SK-N-SH (cell line): ENCODE measurements at regions not wholly inside any gene's neighbourhood (a gene's known extent, or its start where the extent isn't known, plus 50 kb on each side); places are given as distances from the start of the nearest gene placed in this dataset.

ENCODE experiments used
- CTCF ChIA-PET: fragments of 300-600, 350-600 bp; formaldehyde crosslinking; extraction: SDS; loops from one replicate; lab custom pipeline; 2021; lab: Yijun Ruan, JAX
- POLR2A ChIA-PET: fragments of 350-600 bp; sonication (Branson Sonifier 250); formaldehyde crosslinking; extraction: SDS; loops from one replicate; lab custom pipeline; 2020; ENCODE audit warnings: antibody characterized with exemption, inconsistent platforms; lab: Yijun Ruan, JAX
- DNase-seq: peaks from one replicate; pipeline ENCODE4 v3.0.0; 2012
- H2AFZ ChIP-seq: fragments of 200-600 bp; sonication (generic); 2 replicates; pipeline ENCODE4 v1.8.1; 2016; ENCODE audit warnings: antibody characterized with exemption, mild to moderate bottlenecking, low read depth
- H3F3A ChIP-seq: fragments of 200-600 bp; sonication (generic); replicated peaks from 2 replicates; pipeline ENCODE3; 2016; ENCODE audit warnings: antibody characterized with exemption, mild to moderate bottlenecking; ENCODE audit not compliant: insufficient read depth
- H3K27ac ChIP-seq, 2 experiments: fragments of 200-500 bp in 1 of 2; fragments of 200-600 bp in 1 of 2; sonication (Bioruptor generic) in 1 of 2; sonication (generic), shearing (Covaris generic) in 1 of 2; 2 replicates each; pipeline versions ENCODE4 v1.5.1 to v1.6.1; 2014 to 2016; ENCODE audit warnings: low read depth in 2 of 2, inconsistent platforms in 1 of 2, low read length in 1 of 2, mild to moderate bottlenecking in 1 of 2, mixed read lengths in 1 of 2
- H3K27me3 ChIP-seq: fragments of 200-600 bp; sonication (generic), shearing (Covaris generic); 2 replicates; pipeline ENCODE4 v1.6.1; 2016; ENCODE audit warnings: mixed run types; ENCODE audit not compliant: insufficient read depth
- H3K36me3 ChIP-seq, 2 experiments: fragments of 200-500 bp in 1 of 2; fragments of 200-600 bp in 1 of 2; sonication (Bioruptor generic) in 1 of 2; sonication (generic) in 1 of 2; replicated peaks in 1 of 2; 2 replicates each; pipeline versions ENCODE3 to v1.5.1; 2014 to 2016; ENCODE audit warnings: low read length in 1 of 2, mild to moderate bottlenecking in 1 of 2; ENCODE audit not compliant: insufficient read depth in 2 of 2, control insufficient read depth in 1 of 2
- H3K4me1 ChIP-seq, 2 experiments: fragments of 200-500 bp in 1 of 2; fragments of 200-600 bp in 1 of 2; sonication (Bioruptor generic) in 1 of 2; sonication (generic), shearing (Covaris generic) in 1 of 2; 2 replicates each; pipeline versions ENCODE4 v1.5.1 to v1.6.1; 2014 to 2016; ENCODE audit warnings: low read depth in 1 of 2, low read length in 1 of 2, mixed run types in 1 of 2; ENCODE audit not compliant: insufficient read depth in 2 of 2, control insufficient read depth in 1 of 2
- H3K4me2 ChIP-seq: fragments of 200-600 bp; sonication (generic), shearing (Covaris generic); 2 replicates; pipeline ENCODE4 v1.6.1; 2017; ENCODE audit warnings: mixed run types
- H3K4me3 ChIP-seq, 2 experiments: fragments of 200-500 bp in 1 of 2; fragments of 200-600 bp in 1 of 2; sonication (Bioruptor generic) in 1 of 2; sonication (generic), shearing (Covaris generic) in 1 of 2; 2 replicates each; pipeline versions ENCODE4 v1.5.1 to v1.8.1; 2014 to 2016; ENCODE audit warnings: low read depth in 2 of 2, inconsistent platforms in 1 of 2, low read length in 1 of 2, mild to moderate bottlenecking in 1 of 2, mixed read lengths in 1 of 2, moderate library complexity in 1 of 2
- H3K79me2 ChIP-seq: fragments of 200-600 bp; sonication (generic); 2 replicates; pipeline ENCODE4 v1.8.1; 2017; ENCODE audit warnings: mild to moderate bottlenecking; ENCODE audit not compliant: insufficient read depth
- H3K9ac ChIP-seq: fragments of 200-600 bp; sonication (generic); 2 replicates; pipeline ENCODE4 v1.6.1; 2017; ENCODE audit warnings: mixed run types
- H3K9me2 ChIP-seq: fragments of 200-600 bp; sonication (generic); 2 replicates; pipeline ENCODE4 v1.6.1; 2017; ENCODE audit warnings: mixed run types
- H3K9me3 ChIP-seq: fragments of 200-600 bp; sonication (generic); 2 replicates; pipeline ENCODE4 v1.6.1; 2017; ENCODE audit warnings: mixed run types, mild to moderate bottlenecking, moderate library complexity
- H4K20me1 ChIP-seq: fragments of 200-600 bp; sonication (generic); 2 replicates; pipeline ENCODE4 v1.6.1; 2017; ENCODE audit warnings: mild to moderate bottlenecking, mixed run types; ENCODE audit not compliant: insufficient read depth
- ELF1 ChIP-seq: IDR thresholded peaks from 2 replicates; pipeline ENCODE4 v1.4.0; 2012
- EZH2phosphoT487 ChIP-seq: fragments of 200-600 bp; sonication (generic); IDR thresholded peaks from 2 replicates; pipeline ENCODE4 v1.6.1; 2017; ENCODE audit warnings: low read depth, mixed run types, mild to moderate bottlenecking, antibody characterized with exemption, moderate library complexity, borderline replicate concordance
- FOSL2 ChIP-seq: IDR thresholded peaks from 2 replicates; pipeline ENCODE4 v1.4.0; 2012; ENCODE audit warnings: low read depth, mild to moderate bottlenecking, moderate library complexity, borderline replicate concordance
- FOXM1 ChIP-seq: IDR thresholded peaks from 2 replicates; pipeline ENCODE4 v1.4.0; 2012; ENCODE audit warnings: low read depth, mild to moderate bottlenecking
- GABPA ChIP-seq: IDR thresholded peaks from 2 replicates; pipeline ENCODE4 v1.4.0; 2012; ENCODE audit warnings: low read depth, mild to moderate bottlenecking
- MEF2A ChIP-seq: IDR thresholded peaks from 2 replicates; pipeline ENCODE4 v1.4.0; 2012; ENCODE audit warnings: low read depth, borderline replicate concordance
- NFIC ChIP-seq: IDR thresholded peaks from 2 replicates; pipeline ENCODE4 v1.4.0; 2012; ENCODE audit warnings: borderline replicate concordance
- RCOR1 ChIP-seq: fragments of 150-350 bp; IDR thresholded peaks from 2 replicates; pipeline ENCODE4 v1.6.1; 2017; ENCODE audit warnings: antibody characterized with exemption, low read length
- RFX5 ChIP-seq: IDR thresholded peaks from 2 replicates; pipeline ENCODE4 v1.6.1; 2012; ENCODE audit warnings: mild to moderate bottlenecking, improper control_type of control experiment, low read length
- RXRA ChIP-seq: IDR thresholded peaks from 2 replicates; pipeline ENCODE4 v1.4.0; 2012; ENCODE audit warnings: low read depth, mild to moderate bottlenecking, borderline replicate concordance
- TEAD4 ChIP-seq: IDR thresholded peaks from 2 replicates; pipeline ENCODE4 v1.4.0; 2012; ENCODE audit warnings: mild to moderate bottlenecking, borderline replicate concordance; ENCODE audit not compliant: insufficient read depth
- WGBS: methylation state at CpG from one replicate; pipeline ENCODE4 v1.1.6; 2017; ENCODE audit warnings: low lambda C conversion rate; 5-methylcytosine and 5-hydroxymethylcytosine counted together
- TF ChIP-seq, protein P1 (sequence below): IDR thresholded peaks from 2 replicates; pipeline ENCODE4 v1.4.0; 2012; ENCODE audit warnings: low read depth, borderline replicate concordance
- TF ChIP-seq, protein P2 (sequence below): IDR thresholded peaks from 2 replicates; pipeline ENCODE4; 2012
- TF ChIP-seq, protein P3 (sequence below): IDR thresholded peaks from 2 replicates; pipeline ENCODE4 v1.4.0; 2012; ENCODE audit warnings: low read depth
- TF ChIP-seq, protein P4 (sequence below): fragments of 150-350 bp; IDR thresholded peaks from 2 replicates; pipeline ENCODE4 v1.6.1; 2017; ENCODE audit warnings: antibody characterized with exemption, low read length, low read depth, borderline replicate concordance

DNA sequence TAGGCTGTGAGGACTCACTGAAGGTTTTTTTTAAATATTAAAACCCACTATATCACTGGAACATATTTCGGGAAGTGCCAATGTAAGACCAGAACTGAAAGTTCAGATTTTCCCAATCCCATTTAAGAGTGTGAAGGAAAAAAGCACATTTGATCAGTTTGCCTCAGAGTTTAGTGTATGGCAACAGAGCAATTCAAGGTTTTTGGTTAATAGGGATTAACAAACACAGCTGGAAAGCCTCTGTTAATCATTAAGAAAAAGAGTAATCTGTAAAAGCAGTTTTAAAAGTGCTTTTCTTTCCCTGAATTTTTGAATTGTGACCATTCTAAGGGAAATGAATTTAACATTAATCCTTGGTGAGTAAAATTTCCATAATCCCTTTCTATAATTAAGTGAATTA is 60.4 kb downstream of the NPY5R start:
- H3K9me3 ChIP-seq, result no peaks in the 10 kb centered on the region
- H3K27ac ChIP-seq, result no peak overlapping the region
- H3K79me2 ChIP-seq, result no peaks in the 10 kb centered on the region
- no peaks in the 10 kb centered on the region for H3K36me3 ChIP-seq
- peaks cover 0 to 9% of the 10 kb centered on the region in 2 experiments; a peak in 1 of 4 replicates for H3K4me1 ChIP-seq
- POLR2A ChIA-PET, result no interaction called here
- CTCF ChIA-PET, result no interaction called here
- no peaks in the 10 kb centered on the region for H3F3A ChIP-seq
- H4K20me1 ChIP-seq, result no peaks in the 10 kb centered on the region
- H3K4me2 ChIP-seq, result no peak overlapping the region
- TF ChIP-seq FOXM1 (no peak), RFX5 (no peak), RXRA (no peak), FOSL2 (no peak), EZH2phosphoT487 (no peak), TEAD4 (no peak), RCOR1 (no peak), NFIC (no peak), GABPA (no peak), ELF1 (no peak), MEF2A (no peak)
- TF ChIP-seq, protein P1, sequence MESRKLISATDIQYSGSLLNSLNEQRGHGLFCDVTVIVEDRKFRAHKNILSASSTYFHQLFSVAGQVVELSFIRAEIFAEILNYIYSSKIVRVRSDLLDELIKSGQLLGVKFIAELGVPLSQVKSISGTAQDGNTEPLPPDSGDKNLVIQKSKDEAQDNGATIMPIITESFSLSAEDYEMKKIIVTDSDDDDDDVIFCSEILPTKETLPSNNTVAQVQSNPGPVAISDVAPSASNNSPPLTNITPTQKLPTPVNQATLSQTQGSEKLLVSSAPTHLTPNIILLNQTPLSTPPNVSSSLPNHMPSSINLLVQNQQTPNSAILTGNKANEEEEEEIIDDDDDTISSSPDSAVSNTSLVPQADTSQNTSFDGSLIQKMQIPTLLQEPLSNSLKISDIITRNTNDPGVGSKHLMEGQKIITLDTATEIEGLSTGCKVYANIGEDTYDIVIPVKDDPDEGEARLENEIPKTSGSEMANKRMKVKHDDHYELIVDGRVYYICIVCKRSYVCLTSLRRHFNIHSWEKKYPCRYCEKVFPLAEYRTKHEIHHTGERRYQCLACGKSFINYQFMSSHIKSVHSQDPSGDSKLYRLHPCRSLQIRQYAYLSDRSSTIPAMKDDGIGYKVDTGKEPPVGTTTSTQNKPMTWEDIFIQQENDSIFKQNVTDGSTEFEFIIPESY, result no peak
- TF ChIP-seq, protein P2, sequence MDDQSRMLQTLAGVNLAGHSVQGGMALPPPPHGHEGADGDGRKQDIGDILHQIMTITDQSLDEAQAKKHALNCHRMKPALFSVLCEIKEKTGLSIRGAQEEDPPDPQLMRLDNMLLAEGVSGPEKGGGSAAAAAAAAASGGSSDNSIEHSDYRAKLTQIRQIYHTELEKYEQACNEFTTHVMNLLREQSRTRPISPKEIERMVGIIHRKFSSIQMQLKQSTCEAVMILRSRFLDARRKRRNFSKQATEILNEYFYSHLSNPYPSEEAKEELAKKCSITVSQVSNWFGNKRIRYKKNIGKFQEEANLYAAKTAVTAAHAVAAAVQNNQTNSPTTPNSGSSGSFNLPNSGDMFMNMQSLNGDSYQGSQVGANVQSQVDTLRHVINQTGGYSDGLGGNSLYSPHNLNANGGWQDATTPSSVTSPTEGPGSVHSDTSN, result no peak
- TF ChIP-seq, protein P3, sequence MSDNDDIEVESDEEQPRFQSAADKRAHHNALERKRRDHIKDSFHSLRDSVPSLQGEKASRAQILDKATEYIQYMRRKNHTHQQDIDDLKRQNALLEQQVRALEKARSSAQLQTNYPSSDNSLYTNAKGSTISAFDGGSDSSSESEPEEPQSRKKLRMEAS, result no peak
- TF ChIP-seq, protein P4, sequence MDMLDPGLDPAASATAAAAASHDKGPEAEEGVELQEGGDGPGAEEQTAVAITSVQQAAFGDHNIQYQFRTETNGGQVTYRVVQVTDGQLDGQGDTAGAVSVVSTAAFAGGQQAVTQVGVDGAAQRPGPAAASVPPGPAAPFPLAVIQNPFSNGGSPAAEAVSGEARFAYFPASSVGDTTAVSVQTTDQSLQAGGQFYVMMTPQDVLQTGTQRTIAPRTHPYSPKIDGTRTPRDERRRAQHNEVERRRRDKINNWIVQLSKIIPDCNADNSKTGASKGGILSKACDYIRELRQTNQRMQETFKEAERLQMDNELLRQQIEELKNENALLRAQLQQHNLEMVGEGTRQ, result no peak
- 0% methylated on average over 1 of the region's 1 CpG for WGBS
- no peaks in the 10 kb centered on the region for H3K27me3 ChIP-seq
- no peak overlapping the region for H2AFZ ChIP-seq
- DNase-seq, result no peak
- no peak overlapping the region for H3K4me3 ChIP-seq
- H3K9ac ChIP-seq, result no peak overlapping the region
- no peaks in the 10 kb centered on the region for H3K9me2 ChIP-seq
